LoVo (cell line): ENCODE measurements at regions not wholly inside any gene's neighbourhood (a gene's known extent, or its start where the extent isn't known, plus 50 kb on each side); places are given as distances from the start of the nearest gene placed in this dataset.
A peak's percentile ranks its signal among the peaks of the same experiment; 100 is the strongest.
"Not testable (repeated sequence)": the region's sequence is repeated elsewhere in the genome, so short reads cannot be mapped to it uniquely, and the experiment has no call there.

Source experiments
- DNase-seq: peaks from one replicate; pipeline ENCODE4 v3.0.0-alpha.2; 2016; ENCODE audit warnings: low spot score

DNA sequence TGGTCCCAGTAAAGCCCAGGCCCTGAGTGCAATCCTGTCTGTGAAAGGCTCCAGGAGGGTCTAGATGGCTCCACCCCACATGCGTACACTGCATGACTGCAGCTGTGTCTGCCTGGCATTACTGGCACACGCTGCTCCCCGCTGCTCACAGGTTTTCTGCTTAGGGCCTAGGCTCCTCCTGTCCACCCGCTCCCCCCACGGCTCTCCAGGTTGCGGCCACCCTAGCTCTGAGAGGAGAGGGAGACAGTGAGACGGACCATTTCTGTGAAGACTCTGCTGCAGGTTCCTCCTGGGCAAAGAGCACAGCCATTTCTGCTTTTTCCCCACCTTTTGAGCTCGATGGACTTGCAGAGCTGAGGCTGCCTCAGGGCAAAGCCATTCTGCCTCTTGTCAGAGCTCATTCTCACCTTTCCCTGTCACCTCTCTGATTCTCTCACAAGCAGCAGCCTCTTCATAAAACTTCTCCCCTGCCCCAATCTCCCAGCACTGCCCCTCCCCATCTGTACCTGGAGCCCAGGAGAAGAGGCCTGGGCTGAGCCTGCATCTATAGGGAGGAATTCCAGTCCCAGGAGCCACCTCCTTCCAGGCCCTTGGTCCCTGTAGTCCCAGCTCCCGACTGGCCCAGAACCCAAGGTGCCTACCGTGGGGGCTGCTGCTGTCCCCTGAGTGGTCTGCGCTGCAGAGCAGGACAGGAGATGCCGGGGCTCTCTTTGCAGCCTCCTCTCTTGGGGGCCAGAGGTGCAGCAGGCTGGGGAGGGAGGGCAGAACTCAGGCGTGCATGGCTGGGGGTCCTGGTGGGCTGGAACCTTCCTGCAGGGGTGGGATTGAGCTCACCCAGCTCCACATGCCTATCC, 433.7 kb upstream of the B3GAT1 start:
- no peak for DNase-seq

DNA sequence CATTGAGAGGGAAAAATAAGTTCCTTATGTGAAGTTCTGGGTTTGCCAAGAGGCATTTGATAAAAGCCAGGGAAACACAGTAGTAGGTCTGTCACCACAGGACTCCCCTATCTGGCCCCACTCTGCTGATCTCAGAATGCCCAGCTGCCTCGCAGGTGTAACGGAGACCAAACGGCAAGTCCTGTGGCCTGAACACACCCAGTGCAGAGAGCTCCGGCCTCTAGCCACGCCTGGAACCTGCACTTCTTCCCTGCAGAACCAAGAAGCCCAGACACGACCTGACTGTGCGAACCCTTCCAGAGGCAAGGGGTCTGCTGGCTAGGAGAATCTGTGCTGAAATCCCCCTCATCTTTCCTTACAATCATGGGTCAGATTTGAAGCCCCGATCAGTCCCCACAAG, 432.8 kb upstream of the B3GAT1 start:
- no peak for DNase-seq

DNA sequence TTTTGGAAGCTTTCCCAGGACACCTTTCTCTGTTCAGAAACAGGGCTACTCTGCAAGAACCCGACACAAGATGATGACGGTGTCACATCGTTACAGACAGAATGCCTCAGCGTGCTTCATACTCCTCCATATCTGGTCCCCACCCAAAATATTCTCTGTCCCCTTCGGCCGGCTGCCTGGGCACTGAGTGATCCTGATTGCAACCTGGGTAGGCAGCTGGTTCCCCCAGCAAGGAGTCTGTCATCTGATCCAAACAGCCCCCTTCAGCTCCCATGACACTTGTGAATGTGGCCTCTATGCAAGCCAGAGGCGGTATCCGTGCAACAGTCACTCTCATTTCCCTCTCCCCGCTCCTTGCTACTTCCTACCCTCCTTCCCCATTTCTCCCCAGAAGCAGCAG, 431.7 kb upstream of the B3GAT1 start:
- DNase-seq, result no peak

DNA sequence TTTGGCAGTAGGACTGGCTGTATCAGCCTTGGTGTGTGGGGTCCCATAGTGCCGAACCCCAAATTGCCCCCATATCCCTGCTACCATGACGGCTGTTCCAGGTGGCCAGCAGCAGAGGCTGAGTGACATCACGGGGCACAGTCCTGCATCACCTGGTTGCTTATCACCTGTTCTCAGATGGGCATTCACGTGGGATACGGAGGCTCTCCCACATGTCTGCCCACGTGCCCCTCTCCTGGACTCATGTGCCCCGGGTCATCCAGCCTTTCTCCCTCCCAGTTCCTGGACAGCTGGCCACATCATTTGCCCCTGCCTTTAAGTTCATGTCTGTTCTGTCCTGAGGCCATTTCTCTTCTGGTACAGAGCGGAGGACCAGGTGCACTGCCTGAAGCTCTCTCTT, 431.0 kb upstream of the B3GAT1 start:
- no peak for DNase-seq

DNA sequence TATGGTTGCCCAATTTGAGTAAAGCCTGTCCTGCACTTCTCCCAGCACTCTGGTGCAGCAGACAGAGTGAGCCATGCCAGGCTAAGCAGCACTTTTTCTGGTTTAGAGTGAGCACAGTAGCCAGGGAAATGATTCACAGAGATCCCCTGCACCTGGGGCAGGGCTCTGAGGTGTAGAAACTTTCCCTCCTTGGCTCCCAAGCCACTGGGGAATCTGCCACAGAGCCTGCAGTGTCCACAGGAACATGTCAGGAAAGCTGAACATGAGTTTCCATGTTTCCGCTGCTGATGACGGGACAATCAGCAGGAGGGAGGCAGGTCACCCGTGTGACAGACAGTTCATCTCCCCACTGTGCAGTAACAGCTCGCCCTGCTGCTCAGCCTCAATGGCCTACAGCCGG, 429.9 kb upstream of the B3GAT1 start:
- no peak for DNase-seq

DNA sequence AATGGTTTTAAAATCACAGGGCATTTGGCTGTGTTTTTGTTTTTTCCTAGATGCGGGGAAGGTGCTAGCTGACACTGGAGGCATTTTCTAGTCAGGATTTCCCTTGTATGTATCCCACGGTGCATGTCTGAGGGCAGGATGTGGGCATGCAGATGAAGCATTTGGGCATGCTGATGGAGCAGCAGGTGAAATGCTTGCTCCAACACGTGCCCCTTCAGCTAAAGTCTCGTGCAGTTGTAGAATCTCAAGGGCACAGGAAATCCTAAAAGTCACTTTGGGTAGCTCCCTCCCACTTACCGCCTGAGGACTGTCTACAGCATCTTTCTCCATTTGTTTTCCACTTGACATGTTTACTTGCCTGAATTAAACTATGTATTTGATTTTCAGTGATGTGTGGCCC, 429.4 kb upstream of the B3GAT1 start:
- DNase-seq, result no peak

DNA sequence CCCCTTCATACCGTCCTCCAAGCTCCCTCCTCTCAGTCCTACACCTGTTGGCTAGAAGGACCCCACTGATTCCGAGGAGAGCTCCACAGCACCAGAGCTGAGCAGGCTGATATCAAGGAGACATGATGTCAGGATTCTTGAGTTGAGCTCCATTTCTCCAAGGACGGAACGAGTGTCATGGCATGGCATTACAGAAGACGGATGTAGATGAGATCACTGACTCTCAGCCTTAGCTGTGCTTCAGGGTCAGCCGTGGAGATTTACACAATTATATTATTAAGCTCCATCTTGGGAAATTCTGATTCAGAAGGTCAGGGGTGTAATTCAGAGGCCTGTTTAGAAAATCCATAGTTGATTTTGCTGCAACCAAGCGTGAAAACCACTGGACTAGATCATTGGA, 428.9 kb upstream of the B3GAT1 start:
- DNase-seq, result no peak

DNA sequence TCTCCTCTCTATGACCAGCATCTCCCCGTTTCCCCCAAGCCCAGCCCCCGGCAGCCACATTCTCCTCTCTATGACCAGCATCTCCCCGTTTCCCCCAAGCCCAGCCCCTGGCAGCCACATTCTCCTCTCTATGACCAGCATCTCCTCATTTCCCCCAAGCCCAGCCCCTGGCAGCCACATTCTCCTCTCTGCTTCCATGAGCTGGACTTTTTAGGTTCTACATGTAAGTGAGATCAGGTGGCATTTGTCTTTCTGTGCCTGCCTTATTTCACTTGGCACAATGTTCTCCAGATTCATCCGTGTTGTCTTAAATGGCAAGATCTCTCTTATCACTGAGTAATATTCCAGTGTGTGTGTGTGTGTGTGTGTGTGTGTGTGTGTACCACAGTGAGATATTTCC, 428.1 kb upstream of the B3GAT1 start:
- DNase-seq, result not testable (repeated sequence)

DNA sequence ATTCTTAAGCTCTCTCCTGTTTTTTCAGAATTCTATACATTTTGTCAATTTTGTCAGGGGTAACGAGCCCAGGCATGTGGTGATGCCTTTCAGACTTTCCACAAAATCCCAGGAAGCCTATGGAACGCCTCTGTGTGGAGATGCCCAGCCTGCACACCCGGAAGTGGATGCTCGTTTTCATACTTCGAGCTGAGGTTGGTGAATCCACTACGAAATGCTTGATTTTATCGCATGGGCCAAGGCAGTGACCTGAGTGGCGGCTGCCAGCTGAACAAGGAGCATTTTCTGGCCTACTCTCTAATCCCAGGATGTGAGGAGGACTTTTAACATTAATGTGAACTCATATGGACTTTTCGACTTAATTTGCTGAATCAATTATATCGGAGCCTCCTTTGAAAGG, 426.7 kb upstream of the B3GAT1 start:
- DNase-seq, result no peak

DNA sequence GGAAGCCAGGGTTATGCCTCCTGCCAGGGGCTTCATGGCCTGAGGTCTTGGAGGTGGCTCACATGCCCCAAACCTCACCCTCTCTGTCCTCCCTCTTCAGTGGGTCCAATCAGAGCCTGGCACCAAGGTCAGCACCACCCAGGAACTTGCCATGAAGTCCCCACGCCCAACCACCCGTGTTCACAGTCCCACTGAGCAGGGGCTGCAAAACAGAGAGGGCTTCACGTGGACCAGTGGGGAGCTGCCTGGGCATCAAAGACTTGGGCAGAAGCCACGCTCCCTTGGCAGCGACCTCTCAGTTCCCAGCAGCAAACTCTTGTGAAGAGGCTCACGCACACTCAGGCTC, 425.8 kb upstream of the B3GAT1 start:
- DNase-seq, result no peak

DNA sequence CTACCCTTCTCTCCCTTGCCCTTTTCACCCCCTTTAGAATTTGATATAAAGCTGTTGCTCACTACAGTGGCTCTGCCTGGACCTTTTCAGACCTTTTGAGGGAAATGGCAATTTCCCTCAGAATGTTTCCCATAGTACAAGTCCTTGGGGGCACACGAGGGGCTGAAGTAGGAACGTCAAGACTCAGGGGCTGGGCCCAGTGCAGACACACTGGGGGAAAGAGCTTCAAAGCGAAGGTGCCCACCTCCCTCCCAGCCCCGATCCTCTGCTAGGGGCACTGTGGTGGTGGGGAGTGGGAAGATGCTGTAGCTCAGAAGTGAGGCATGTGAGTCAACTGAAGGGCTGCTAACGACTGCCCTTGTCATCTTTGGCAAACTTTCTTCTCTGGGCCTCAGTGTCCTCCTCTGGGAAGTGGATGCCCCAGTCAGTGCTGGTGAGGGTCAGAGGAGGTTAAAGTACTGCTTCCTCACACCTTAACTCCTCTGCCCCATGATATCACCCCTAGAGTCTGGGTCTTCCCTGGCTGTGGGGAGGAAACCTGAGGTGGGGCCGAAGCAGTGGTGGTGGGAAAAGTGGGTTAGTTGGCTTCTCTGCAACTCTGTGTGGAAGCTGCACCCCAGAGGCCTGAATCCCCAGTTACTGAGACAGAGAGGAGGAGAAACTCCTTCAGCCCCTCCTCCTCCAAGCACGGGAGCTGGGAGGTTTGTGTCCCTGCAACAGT, 425.3 kb upstream of the B3GAT1 start:
- DNase-seq, result no peak

DNA sequence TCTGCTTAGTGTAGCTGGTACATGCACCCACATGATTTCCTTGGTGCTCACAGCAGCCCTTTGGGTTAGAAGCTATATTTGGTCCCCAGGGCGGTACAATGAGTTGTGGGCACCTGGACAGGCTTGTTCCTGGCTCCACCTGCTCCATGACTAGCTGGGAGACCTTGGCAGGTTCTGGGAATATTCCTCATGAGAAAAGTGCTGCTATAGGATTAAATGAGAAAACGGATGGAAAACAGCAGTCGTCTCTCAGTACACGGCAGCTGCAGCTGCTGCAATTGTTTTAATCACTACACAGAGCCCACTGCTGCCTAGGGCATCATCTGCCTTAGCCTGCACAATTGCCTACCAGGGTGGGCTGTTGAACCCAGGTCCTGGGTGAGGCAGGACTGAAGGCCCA, 424.5 kb upstream of the B3GAT1 start:
- no peak for DNase-seq

DNA sequence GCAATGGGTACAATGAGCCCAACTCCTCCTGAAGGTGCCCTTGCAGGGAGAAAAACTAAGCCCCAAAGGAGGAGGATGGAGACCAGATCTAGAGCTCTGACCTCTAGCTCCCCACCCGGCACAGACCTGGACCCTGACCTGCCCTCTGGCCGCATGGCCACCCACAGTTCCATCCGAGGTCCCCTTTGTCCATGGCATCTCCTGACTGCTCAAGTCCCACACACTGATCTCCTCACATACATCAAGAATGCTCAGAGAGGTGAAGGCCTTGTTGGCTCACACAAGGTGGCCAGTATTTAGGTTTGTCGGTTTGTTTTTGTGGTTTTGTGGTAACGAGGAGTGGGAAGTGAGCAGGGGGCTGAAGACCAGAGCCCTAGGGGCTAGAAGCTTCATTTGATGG, 423.5 kb upstream of the B3GAT1 start:
- DNase-seq, result no peak

DNA sequence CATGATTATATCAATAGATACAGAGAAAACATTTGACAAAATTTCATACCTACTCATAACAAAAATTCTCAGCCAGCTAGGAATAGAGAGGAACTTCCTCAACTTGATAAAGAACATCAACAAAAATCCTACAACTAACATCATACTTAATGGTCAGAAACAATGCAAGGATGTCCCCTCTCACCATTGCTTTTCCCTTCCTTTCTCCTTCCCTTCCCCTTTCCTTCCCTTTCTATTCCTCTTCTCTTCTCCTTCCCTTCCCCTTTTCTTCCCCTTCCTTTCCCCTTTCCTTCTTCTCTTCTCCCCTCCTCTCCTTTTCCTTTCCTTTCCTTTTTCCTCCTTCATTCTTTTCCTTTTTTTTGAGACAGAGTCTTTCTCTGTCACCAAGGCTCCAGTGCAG, 418.3 kb upstream of the B3GAT1 start:
- no peak for DNase-seq

DNA sequence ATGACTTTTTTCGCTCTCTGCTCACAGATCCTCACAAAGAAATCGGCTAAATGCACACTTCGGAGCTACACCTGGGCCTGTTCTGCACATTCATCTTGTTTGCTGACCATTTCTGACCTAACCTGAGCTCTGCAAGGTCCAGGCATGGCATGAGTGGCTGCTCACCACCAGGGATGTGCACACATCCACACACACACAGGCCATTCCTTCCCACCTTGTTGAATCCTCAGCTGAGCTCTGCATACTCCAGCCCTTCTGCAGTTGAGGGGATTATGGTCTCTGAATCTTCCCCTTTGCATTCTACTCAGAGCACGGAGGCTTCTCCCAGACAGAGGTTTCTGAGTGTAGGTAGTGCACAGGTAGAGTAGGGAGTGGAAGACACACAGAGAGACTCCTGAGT, 411.9 kb upstream of the B3GAT1 start:
- no peak for DNase-seq

DNA sequence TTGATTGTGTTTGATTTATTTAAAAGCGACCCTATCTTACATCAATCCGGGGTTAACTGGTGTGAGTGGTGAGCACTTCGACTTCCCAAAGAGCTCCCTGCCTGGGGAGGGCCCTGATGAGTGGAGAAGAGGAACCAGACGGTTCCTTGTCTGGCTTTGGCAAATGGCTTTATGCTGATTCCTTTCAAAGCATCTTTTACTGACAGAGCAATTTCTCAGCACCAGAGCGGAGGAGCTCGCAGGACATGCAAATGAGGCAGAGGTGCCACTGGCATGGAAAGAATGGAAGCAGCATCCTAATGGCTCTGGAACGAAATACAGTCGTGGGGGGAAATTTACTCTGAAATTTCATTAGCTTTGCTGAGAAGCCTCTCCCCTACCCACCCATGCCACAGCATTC, 410.9 kb upstream of the B3GAT1 start:
- DNase-seq, result no peak

DNA sequence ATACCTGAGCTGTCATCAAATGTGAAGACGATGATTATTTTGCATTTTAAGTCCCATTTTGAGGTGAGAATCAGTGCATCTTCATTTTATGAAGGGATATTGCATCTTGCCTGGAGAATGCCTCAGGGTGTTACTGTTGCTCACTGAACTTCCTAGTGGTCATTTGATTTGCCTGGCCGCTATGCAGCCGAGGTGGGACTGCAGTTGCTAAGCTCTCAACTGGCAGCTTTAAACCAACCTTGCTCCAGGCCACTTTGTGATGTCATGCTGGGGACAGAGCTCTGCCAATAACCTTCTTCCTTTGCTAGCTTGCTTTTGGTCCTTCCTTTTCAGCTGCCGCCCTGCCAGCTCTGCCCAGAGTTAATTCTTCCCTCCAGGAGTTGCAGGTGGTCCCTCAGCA, 409.4 kb upstream of the B3GAT1 start:
- DNase-seq, result no peak

DNA sequence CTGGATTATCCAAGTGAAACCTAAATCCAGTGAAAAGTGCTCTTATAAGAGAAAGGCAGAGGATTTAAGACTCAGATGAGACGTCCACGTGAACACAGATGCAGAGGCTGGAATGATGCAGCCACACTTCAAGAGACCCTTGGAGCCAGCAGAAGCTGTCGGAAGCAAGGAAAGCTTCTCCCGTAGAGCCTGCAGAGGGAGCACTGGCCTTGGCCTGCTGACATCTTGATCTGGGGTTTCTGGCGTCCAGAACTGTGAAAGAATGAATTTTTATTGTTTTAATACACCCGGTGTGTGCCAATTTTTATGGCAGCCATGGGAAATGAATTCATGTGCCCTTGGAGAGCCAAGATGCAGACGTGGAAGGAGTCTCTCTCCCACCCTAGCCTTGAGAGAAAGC, 407.0 kb upstream of the B3GAT1 start:
- no peak for DNase-seq

DNA sequence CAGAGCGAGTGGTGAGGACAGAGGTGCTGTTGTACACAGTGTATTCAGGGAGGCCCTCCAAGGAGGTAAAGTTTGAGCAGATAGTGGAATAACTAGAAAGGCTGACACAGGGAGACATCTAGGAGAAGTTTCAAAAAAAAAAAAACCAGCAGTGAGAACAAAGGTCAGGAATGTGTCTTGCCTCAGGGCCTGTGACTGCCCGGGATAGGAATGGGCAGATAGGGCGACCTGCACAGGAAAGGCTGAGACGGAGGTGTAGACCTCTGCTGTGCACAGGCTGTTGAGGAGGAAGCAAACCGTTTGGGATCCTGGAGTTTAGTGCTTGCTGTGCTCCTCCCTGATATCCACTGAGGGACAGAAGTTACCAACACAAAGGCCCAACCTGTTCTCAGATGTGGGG, 406.5 kb upstream of the B3GAT1 start:
- peak; percentile 52 for DNase-seq

DNA sequence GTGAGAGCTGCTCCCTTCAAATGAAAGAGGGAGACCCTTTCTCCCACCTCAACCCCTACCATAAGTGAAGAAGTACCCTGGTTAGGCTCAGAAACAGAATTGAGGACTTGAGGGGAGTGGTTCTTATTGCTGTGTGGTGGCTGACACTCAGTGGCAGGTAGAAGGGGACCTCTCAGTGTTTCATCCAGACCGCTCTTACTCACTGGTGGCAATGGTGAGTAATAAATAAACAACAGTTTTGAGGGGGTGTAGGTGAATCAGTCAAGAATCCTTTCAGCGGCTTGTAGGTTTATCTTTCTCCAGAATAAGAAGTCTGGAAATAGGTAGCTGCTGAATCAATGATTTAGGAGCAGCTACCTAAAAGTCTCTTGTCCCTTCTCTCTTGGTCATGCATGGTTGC, 403.4 kb upstream of the B3GAT1 start:
- no peak for DNase-seq

DNA sequence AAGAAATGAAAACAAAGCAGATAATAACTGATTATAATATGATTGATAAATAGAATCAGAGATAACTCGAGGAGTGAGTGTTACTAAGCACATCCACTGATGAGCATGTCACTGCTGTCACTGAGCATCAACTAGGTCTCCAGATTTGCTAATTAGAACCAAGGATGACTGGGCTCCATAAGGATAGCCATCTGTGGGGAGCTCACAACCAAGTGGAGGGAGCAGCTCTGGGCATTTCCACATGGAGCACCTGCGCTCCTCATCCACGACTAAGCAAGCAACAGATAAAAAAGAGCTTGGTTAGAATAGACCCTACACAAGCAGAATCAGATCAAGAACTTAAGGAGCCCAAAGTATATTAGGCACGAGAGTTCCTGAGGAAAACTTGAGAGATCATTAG, 396.0 kb upstream of the B3GAT1 start:
- no peak for DNase-seq

DNA sequence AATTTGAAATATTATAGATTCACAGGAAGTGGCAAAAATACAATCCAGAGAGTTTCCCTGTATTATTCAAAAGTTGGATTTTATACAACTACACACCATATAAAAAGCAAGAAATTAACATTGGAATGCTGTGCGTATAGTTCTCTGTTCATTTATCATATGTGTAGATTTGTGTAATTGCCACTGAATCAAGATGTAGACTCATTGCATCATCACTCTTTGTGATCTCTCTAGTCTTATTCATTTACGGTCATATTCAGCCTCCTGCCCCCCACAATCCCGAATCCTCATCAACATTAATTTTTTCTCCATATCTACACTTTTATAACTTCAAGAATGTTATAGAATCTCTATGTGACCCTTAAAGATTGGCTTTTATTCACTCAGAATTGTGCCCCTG, 390.6 kb upstream of the B3GAT1 start:
- DNase-seq, result no peak

DNA sequence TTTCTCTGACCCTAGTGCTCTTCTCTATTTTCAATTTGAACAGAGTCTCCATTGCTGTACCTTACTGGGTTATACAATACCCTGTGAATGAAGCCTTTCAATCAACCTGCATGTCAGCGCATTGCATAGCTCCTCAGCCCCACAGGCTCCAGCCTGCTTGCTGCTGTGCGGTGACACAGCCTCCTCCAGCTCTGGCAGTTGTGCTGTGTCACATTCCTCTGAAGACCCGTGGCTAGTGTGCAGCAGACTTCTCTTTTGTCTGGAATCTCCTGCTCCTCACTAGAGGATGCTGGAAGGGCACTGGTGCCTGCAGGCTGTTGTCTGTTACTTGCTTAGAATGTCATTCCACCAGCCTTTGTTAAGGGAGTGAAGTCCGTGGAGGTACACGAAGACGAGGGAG, 390.1 kb upstream of the B3GAT1 start:
- DNase-seq, result no peak

DNA sequence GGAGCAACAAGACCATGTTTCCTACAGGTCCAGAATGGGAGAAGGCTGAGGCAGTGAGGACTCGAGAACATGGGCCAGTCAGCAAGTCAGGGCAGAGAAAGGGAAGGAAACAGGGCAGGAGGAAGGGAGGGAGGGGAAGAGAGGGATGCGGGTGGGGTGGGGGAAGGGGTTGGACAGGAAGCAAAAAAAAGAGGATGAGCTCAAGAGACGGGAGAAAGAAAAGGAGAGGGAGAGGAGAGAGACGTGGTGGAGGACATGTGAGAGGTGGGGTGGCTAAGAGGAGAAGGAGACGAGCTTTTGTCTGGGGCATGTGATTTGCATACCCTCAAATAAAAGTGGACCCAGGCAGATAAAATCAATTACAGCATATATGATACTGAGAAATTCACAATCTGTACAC, 389.5 kb upstream of the B3GAT1 start:
- DNase-seq, result no peak
